Stimulated activated naive CD8-positive, alpha-beta T cell treated with anti-CD3 and anti-CD28 coated beads, Interleukin-15, Interleukin-2, amounts not matched to agents 100 ng/mL and 50 ng/mL, for 24 hours (primary cell): ENCODE measurements at regions not wholly inside any gene's neighbourhood (a gene's known extent, or its start where the extent isn't known, plus 50 kb on each side); places are given as distances from the start of the nearest gene placed in this dataset.

Experiments used
- H3K27ac Mint-ChIP-seq: one replicate; pipeline ENCODE4 v1.8.0; 2021; ENCODE audit warnings: mild to moderate bottlenecking, mixed read lengths
- H3K27me3 Mint-ChIP-seq: one replicate; pipeline ENCODE4 v1.8.0; 2021; ENCODE audit warnings: mixed read lengths
- H3K36me3 Mint-ChIP-seq: one replicate; pipeline ENCODE4 v1.8.0; 2021; ENCODE audit warnings: low read depth, mixed read lengths
- H3K4me1 Mint-ChIP-seq: one replicate; pipeline ENCODE4 v1.8.0; 2021; ENCODE audit warnings: low read depth, mixed read lengths
- H3K4me3 Mint-ChIP-seq: one replicate; pipeline ENCODE4 v1.8.0; 2021; ENCODE audit warnings: mild to moderate bottlenecking, mixed read lengths
- H3K9me3 Mint-ChIP-seq: one replicate; pipeline ENCODE4 v1.8.0; 2021; ENCODE audit warnings: mixed read lengths

DNA sequence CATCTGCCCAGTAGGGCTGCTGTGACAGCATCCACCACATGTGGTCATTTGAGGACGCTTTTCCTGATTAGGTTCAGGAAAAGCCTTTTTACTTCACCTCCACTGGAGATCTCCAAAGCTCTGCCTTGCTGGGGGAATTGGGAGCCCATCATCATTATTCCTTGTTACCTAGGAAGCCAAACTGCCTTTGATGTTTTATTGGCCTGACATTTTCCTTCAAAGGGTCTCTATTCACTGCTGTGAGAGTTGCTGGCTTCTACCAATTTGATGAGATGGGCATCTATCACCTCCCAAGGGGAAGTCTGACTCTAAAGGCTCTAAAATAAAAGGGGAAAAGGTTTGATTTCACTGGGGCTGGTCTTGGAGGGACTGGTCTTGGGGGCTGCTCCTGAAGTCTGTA, 678.6 kb downstream of the PTPRU start:
- H3K27ac Mint-ChIP-seq: no peak overlapping the region
- H3K27me3 Mint-ChIP-seq: peaks cover 37% of the 10 kb centered on the region
- no peak overlapping the region for H3K4me3 Mint-ChIP-seq

GRCh38 chr1:29912425-29912824, 676.1 kb downstream of the PTPRU start:
- H3K4me3 Mint-ChIP-seq: no peak overlapping the region
- no peaks in the 10 kb centered on the region for H3K9me3 Mint-ChIP-seq
- H3K27ac Mint-ChIP-seq: no peak overlapping the region
- no peaks in the 10 kb centered on the region for H3K36me3 Mint-ChIP-seq
- H3K4me1 Mint-ChIP-seq: no peaks in the 10 kb centered on the region
- H3K27me3 Mint-ChIP-seq: peaks cover 19% of the 10 kb centered on the region

More for the DNA sequence above, 678.6 kb downstream of the PTPRU start:
- Mint-ChIP-seq H3K9me3 (no peaks in the 10 kb centered on the region), H3K4me1 (no peaks in the 10 kb centered on the region), H3K36me3 (no peaks in the 10 kb centered on the region)

GRCh38 chr1:29909962-29910361, 673.6 kb downstream of the PTPRU start:
- no peak overlapping the region for H3K27ac Mint-ChIP-seq
- peaks cover 27% of the 10 kb centered on the region for H3K27me3 Mint-ChIP-seq
- no peaks in the 10 kb centered on the region for H3K36me3 Mint-ChIP-seq
- no peaks in the 10 kb centered on the region for H3K4me1 Mint-ChIP-seq
- H3K4me3 Mint-ChIP-seq: no peak overlapping the region
- no peaks in the 10 kb centered on the region for H3K9me3 Mint-ChIP-seq

DNA sequence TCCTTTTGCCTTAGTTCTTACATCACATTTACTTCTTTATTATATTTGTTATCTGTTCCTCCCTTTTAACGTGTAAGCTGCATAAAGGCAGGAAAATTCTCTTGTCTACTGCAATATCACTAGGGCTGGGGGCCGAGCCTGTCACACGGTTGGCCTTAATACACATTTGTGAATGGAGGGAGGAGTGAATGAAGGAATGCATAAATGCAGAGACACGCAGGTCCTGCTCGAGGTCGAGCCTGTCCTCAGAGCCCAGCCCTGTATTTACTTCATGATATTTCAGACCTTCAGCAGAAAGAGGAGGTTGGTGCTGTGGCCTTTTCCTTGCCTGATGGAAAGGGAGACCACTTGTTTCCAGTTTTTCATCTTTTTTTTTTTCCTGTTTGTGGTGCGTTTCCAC, 671.3 kb downstream of the PTPRU start:
- no peaks in the 10 kb centered on the region for H3K4me1 Mint-ChIP-seq
- H3K9me3 Mint-ChIP-seq: no peaks in the 10 kb centered on the region
- no peak overlapping the region for H3K4me3 Mint-ChIP-seq
- H3K36me3 Mint-ChIP-seq: no peaks in the 10 kb centered on the region
- H3K27me3 Mint-ChIP-seq: peaks cover 31% of the 10 kb centered on the region
- no peak overlapping the region for H3K27ac Mint-ChIP-seq

GRCh38 chr1:29906927-29907326, 670.6 kb downstream of the PTPRU start:
- H3K9me3 Mint-ChIP-seq: no peaks in the 10 kb centered on the region
- no peaks in the 10 kb centered on the region for H3K36me3 Mint-ChIP-seq
- no peak overlapping the region for H3K27ac Mint-ChIP-seq
- no peaks in the 10 kb centered on the region for H3K4me1 Mint-ChIP-seq
- no peak overlapping the region for H3K4me3 Mint-ChIP-seq
- peaks cover 27% of the 10 kb centered on the region for H3K27me3 Mint-ChIP-seq

GRCh38 chr1:29903548-29904166, 667.3 kb downstream of the PTPRU start:
- Mint-ChIP-seq H3K9me3 (no peaks in the 10 kb centered on the region), H3K27me3 (peaks cover 29% of the 10 kb centered on the region), H3K36me3 (no peaks in the 10 kb centered on the region), H3K4me1 (no peaks in the 10 kb centered on the region), H3K4me3 (no peak overlapping the region), H3K27ac (no peak overlapping the region)

- Mint-ChIP-seq H3K9me3 (no peaks in the 10 kb centered on the region), H3K4me1 (no peaks in the 10 kb centered on the region), H3K4me3 (no peak overlapping the region), H3K27me3 (peaks cover 37% of the 10 kb centered on the region), H3K27ac (no peak overlapping the region), H3K36me3 (no peaks in the 10 kb centered on the region)
These were observed 665.5 kb downstream of the PTPRU start for GRCh38 chr1:29901624-29902325.

DNA sequence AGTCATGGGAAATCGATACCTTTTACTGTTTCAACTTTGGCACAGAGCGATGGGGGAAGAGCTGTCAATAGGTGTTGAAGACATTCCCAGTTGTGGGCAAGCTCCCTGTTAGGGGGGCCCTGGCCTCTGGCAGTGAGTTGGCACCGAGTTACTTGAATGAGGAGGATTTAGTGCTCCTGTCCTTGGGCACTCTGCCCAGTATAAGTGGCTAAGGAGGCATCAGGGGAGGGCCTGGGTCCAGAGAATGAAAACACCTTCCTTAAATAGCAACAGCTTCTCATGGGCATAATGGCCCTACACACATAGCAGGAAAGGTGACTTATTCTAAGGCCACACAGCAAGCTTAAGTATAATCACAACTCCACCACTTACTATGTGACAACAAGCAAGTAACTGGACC, 664.4 kb downstream of the PTPRU start:
- no peaks in the 10 kb centered on the region for H3K9me3 Mint-ChIP-seq
- no peak overlapping the region for H3K27ac Mint-ChIP-seq
- no peaks in the 10 kb centered on the region for H3K36me3 Mint-ChIP-seq

GRCh38 chr1:29900104-29900679, 663.9 kb downstream of the PTPRU start:
- no peak overlapping the region for H3K27ac Mint-ChIP-seq
- no peaks in the 10 kb centered on the region for H3K9me3 Mint-ChIP-seq
- H3K4me3 Mint-ChIP-seq: no peak overlapping the region
- H3K4me1 Mint-ChIP-seq: no peaks in the 10 kb centered on the region
- peaks cover 45% of the 10 kb centered on the region for H3K27me3 Mint-ChIP-seq
- no peaks in the 10 kb centered on the region for H3K36me3 Mint-ChIP-seq

More for the DNA sequence above, 664.4 kb downstream of the PTPRU start:
- Mint-ChIP-seq H3K4me1 (no peaks in the 10 kb centered on the region), H3K27me3 (peaks cover 40% of the 10 kb centered on the region), H3K4me3 (no peak overlapping the region)

DNA sequence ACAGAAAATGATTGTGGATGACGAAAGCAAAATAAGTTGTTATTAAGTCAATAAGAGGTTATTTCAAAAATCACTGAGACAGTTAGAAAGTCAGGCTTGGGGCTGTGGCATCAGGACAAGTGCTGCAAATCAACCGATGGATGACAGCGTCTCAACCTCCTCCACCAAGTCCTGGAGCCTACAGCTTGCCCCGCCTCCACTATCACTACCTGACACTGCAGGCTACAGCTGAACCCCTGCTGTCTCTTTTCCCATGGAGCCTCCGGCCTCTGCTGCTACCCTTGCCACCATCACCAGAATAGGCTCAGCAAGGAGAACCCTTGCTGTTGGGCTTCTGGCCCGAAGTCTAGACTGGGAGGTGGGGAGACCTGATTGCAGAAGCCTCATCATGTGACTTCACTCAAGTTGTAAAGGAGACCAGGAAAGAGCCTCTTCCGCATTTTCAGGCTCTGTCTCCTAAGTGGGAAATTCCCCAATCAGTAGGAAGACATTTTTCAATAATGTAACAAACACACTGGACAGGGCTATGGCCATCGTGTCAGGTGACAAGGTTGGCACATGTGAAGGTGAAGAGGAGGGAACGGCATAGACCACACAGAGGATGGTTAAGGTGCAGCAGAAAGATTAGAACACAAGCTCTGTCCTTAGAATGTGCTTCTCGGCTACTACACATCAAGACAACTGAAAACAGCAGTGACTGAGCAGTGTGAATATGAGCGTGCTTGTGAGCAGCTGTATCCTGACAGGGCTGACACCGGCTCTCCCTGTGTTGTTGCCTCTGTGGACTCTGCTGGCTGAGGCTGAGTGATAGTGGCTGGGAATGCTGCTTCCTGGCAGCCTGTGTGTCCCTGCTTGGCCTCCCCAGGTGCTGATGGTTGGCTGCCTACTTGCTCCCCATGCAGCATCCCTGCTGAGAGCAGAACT, 660.7 kb downstream of the PTPRU start:
- no peaks in the 10 kb centered on the region for H3K36me3 Mint-ChIP-seq
- H3K27ac Mint-ChIP-seq: no peak overlapping the region
- H3K4me3 Mint-ChIP-seq: no peak overlapping the region
- H3K9me3 Mint-ChIP-seq: no peaks in the 10 kb centered on the region
- H3K27me3 Mint-ChIP-seq: peaks cover 38% of the 10 kb centered on the region
- H3K4me1 Mint-ChIP-seq: no peaks in the 10 kb centered on the region

DNA sequence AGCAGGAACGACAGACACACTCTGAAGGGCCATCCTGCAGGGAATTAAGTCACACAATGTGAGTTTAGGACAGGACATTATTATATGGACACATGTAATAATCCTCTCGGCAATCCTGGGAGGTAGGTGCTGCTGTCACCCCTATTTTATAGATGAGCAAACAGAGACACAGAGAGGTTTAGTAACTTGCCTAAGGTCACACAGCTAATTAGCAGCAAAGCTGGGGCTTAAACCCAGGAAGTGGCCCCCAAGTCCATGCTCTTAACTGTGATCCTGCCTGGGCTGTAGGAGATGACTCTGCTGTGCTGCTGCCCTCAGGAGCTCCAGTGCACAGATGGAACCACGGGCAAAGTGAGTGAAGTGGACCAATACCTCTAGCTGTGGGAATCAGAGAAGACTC, 660.0 kb downstream of the PTPRU start:
- H3K4me1 Mint-ChIP-seq: no peaks in the 10 kb centered on the region
- H3K4me3 Mint-ChIP-seq: no peak overlapping the region
- H3K27ac Mint-ChIP-seq: no peak overlapping the region
- no peaks in the 10 kb centered on the region for H3K9me3 Mint-ChIP-seq
- H3K36me3 Mint-ChIP-seq: no peaks in the 10 kb centered on the region
- peaks cover 33% of the 10 kb centered on the region for H3K27me3 Mint-ChIP-seq

GRCh38 chr1:29895201-29895600, 658.9 kb downstream of the PTPRU start:
- H3K27ac Mint-ChIP-seq: no peak overlapping the region
- no peak overlapping the region for H3K4me3 Mint-ChIP-seq
- no peaks in the 10 kb centered on the region for H3K36me3 Mint-ChIP-seq
- no peaks in the 10 kb centered on the region for H3K4me1 Mint-ChIP-seq
- H3K9me3 Mint-ChIP-seq: no peaks in the 10 kb centered on the region
- H3K27me3 Mint-ChIP-seq: peaks cover 28% of the 10 kb centered on the region

DNA sequence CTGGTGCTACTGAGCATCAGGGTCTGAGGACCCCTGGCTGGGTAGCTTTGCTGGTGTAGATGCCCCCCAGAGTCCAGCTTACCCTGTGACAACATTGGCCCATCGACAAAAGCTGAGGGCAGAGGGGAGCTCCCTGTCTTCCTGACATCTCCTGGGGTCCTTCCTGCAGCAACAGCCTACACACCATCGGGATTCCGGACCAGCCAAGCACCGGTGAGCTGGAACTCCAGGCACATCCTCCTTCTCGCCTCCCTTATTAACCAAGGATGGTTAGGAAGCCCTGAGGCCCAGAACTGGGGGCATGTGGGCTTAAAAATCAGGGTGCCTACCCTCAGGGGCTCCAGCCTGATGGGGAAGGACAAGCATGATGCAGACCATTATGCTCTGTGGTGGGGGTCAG, 658.0 kb downstream of the PTPRU start:
- H3K27me3 Mint-ChIP-seq: peaks cover 28% of the 10 kb centered on the region
- no peaks in the 10 kb centered on the region for H3K4me1 Mint-ChIP-seq
- H3K4me3 Mint-ChIP-seq: no peak overlapping the region
- no peak overlapping the region for H3K27ac Mint-ChIP-seq
- H3K36me3 Mint-ChIP-seq: no peaks in the 10 kb centered on the region
- H3K9me3 Mint-ChIP-seq: no peaks in the 10 kb centered on the region

DNA sequence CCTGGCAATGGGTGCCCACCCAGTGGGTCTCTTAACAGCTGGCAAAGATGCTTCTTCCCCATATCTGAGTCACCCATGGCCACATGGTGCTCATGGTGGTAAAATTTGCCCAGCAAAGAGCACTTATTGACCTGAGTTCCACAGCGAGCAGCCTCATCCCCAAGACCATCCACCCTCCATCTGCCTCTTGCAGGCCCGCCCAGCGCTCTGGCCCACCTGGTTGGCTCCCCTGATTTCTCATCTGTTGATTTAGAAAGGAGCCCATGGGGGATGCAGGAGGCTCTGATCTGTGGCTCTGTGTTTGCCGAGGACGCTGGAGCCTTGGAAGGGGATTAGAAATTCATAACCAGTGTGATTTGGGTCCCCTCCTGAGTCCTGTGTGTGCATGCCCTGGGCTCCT, 657.5 kb downstream of the PTPRU start:
- H3K36me3 Mint-ChIP-seq: no peaks in the 10 kb centered on the region
- no peak overlapping the region for H3K27ac Mint-ChIP-seq
- H3K9me3 Mint-ChIP-seq: no peaks in the 10 kb centered on the region
- H3K4me1 Mint-ChIP-seq: no peaks in the 10 kb centered on the region
- H3K4me3 Mint-ChIP-seq: no peak overlapping the region
- H3K27me3 Mint-ChIP-seq: peaks cover 28% of the 10 kb centered on the region
